PC-3 (cell line): ENCODE measurements at regions not wholly inside any gene's neighbourhood (a gene's known extent, or its start where the extent isn't known, plus 50 kb on each side); places are given as distances from the start of the nearest gene placed in this dataset.

Source experiments
- EZH2 ChIP-seq: fragments of 300-600 bp; sonication (generic); IDR thresholded peaks from one replicate; pipeline ENCODE4 v1.6.1; 2017; ENCODE audit warnings: antibody characterized with exemption, mild to moderate bottlenecking, low read length; ENCODE audit not compliant: unreplicated experiment
- EZH2phosphoT487 ChIP-seq: fragments of 300-600 bp; sonication (generic); IDR thresholded peaks from 2 replicates; pipeline ENCODE4 v1.6.1; 2018; ENCODE audit warnings: mild to moderate bottlenecking, antibody characterized with exemption, low read length, borderline replicate concordance
- TF ChIP-seq, protein P1 (sequence below): fragments of 300-600 bp; sonication (generic); conservative IDR thresholded peaks from 2 replicates; pipeline ENCODE4 v1.5.1; 2017; ENCODE audit warnings: antibody characterized with exemption, low read depth, mild to moderate bottlenecking, low read length

GRCh38 chr1:30406996-30407864 is 316.2 kb downstream of the MATN1 start:
- TF ChIP-seq, protein P1, sequence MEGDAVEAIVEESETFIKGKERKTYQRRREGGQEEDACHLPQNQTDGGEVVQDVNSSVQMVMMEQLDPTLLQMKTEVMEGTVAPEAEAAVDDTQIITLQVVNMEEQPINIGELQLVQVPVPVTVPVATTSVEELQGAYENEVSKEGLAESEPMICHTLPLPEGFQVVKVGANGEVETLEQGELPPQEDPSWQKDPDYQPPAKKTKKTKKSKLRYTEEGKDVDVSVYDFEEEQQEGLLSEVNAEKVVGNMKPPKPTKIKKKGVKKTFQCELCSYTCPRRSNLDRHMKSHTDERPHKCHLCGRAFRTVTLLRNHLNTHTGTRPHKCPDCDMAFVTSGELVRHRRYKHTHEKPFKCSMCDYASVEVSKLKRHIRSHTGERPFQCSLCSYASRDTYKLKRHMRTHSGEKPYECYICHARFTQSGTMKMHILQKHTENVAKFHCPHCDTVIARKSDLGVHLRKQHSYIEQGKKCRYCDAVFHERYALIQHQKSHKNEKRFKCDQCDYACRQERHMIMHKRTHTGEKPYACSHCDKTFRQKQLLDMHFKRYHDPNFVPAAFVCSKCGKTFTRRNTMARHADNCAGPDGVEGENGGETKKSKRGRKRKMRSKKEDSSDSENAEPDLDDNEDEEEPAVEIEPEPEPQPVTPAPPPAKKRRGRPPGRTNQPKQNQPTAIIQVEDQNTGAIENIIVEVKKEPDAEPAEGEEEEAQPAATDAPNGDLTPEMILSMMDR: no peak
- TF ChIP-seq EZH2phosphoT487 (no peak), EZH2 (no peak)
